Right hindlimb (tissue), 1 donor: ENCODE measurements at regions not wholly inside any gene's neighbourhood (a gene's known extent, or its start where the extent isn't known, plus 50 kb on each side); places are given as distances from the start of the nearest gene placed in this dataset.
"Not testable (repeated sequence)": the region's sequence is repeated elsewhere in the genome, so short reads cannot be mapped to it uniquely, and the experiment has no call there.

Source experiments
- DNase-seq: peaks from one replicate; pipeline ENCODE4 v3.0.0-alpha.2; 2018

- DNase-seq, result not testable (repeated sequence)
Measured at GRCh38 chrX:94862470-94862869, 1188.5 kb downstream of the FAM133A start.

GRCh38 chrX:94871640-94872039 is 1197.6 kb downstream of the FAM133A start:
- DNase-seq, result no peak

- no peak for DNase-seq
Measured at GRCh38 chrX:94901849-94902248, 1227.8 kb downstream of the FAM133A start.

GRCh38 chrX:94908171-94908570 is 1234.2 kb downstream of the FAM133A start:
- DNase-seq, result no peak

- DNase-seq, result no peak
Measured at GRCh38 chrX:94908648-94909047, 1234.6 kb downstream of the FAM133A start.

GRCh38 chrX:94914235-94914634 is 1240.2 kb downstream of the FAM133A start:
- DNase-seq, result no peak

- DNase-seq, result no peak
Measured at GRCh38 chrX:94932278-94932965, 1258.4 kb downstream of the FAM133A start.

GRCh38 chrX:94936722-94937121 is 1262.7 kb downstream of the FAM133A start:
- no peak for DNase-seq

GRCh38 chrX:94937491-94937890 is 1263.5 kb downstream of the FAM133A start:
- no peak for DNase-seq

- no peak for DNase-seq
Measured at GRCh38 chrX:94942603-94943002, 1268.6 kb downstream of the FAM133A start.

- DNase-seq, result not testable (repeated sequence)
Measured at GRCh38 chrX:94946137-94946536, 1272.1 kb downstream of the FAM133A start.

- no peak for DNase-seq
Measured at GRCh38 chrX:94961730-94962129, 1287.7 kb downstream of the FAM133A start.

- no peak for DNase-seq
Measured at GRCh38 chrX:94977562-94977961, 1303.6 kb downstream of the FAM133A start.

- DNase-seq, result no peak
Measured at GRCh38 chrX:94977986-94978385, 1304.0 kb downstream of the FAM133A start.
